GM12873 (cell line): ENCODE measurements at regions not wholly inside any gene's neighbourhood (a gene's known extent, or its start where the extent isn't known, plus 50 kb on each side); places are given as distances from the start of the nearest gene placed in this dataset.

Experiments used
- TF ChIP-seq, protein P1 (sequence below): IDR thresholded peaks from 2 replicates; pipeline ENCODE4 v1.5.1; 2012; ENCODE audit warnings: low read depth, mild to moderate bottlenecking, moderate library complexity, low read length, control low read depth; ENCODE audit not compliant: insufficient read depth; ENCODE audit errors: missing control alignments

DNA sequence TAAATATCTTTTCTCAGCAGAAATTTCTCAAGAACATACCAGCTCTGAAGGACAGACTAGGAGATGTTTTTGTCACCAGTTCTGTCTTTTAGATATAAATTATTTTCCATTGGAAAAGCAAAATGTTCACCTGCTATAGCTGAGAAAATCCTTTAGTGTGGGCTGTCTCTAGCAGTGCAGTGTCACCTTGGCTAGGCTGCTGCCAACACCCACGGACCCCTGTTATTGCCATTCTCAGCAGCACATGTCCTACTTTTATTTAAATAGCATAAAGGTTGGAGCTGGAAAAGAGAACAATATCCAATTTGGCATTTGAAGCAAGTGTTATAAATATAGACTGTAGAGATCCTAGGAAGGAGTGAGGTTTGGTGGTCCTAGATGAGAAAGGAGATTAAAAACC, 156.4 kb downstream of the TPH2 start:
- TF ChIP-seq, protein P1, sequence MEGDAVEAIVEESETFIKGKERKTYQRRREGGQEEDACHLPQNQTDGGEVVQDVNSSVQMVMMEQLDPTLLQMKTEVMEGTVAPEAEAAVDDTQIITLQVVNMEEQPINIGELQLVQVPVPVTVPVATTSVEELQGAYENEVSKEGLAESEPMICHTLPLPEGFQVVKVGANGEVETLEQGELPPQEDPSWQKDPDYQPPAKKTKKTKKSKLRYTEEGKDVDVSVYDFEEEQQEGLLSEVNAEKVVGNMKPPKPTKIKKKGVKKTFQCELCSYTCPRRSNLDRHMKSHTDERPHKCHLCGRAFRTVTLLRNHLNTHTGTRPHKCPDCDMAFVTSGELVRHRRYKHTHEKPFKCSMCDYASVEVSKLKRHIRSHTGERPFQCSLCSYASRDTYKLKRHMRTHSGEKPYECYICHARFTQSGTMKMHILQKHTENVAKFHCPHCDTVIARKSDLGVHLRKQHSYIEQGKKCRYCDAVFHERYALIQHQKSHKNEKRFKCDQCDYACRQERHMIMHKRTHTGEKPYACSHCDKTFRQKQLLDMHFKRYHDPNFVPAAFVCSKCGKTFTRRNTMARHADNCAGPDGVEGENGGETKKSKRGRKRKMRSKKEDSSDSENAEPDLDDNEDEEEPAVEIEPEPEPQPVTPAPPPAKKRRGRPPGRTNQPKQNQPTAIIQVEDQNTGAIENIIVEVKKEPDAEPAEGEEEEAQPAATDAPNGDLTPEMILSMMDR, result no peak

DNA sequence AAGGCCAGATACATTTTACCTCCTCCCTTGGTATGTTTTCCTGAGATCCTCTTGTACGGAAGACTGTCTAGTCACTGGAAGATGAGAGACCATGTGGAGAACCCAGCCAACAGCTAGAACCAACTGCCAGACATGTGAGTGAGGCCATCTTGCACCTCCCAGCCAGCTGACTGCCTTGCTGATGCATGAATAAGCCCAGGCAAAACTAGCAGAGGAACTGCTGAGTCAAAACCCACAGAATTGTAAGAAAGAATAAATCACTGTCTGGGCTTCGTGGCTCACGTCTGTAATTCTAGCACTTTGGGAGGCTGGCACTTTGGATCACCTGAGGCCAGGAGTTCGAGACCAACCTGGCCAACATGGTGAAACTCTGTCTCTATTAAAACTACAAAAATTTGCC, 160.0 kb downstream of the TPH2 start:
- TF ChIP-seq, protein P1, result no peak

DNA sequence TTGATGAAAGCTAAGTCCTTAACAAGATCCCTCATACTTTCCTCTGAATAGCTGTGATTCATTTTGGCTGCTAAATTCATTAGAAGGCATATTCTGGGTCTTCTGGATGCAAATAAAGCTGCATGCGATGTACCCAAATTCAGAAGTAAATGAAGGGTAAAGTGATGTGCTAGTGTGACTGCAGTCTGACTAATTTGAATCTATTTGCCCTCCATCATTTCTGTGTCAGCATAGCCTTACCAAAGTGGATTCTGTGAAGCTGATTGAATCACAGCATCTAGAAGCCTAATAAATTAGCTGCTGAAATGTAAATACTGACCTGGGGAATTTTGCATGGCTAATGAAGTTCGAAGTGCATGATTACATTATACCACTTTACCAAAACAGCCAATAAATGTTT, 162.2 kb downstream of the TPH2 start:
- TF ChIP-seq, protein P1, result no peak

DNA sequence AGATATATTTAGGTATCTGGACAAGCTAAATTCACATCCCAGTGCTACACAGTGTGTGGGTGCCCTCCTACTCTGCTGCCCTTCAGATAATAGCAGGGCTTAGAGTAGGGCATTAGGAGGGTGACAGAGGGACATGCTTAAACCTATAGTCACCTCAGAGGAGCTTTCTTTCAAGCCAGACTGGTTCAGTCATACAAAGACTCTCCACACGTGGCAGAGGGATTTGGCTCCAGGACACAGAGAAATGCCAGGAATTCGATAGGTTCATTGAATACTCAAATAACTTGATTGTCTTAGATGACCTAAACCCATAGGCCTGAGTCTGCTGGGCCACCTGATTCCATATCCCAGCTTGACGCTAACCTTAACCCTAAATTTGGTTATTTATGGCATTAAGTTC, 163.5 kb downstream of the TPH2 start:
- TF ChIP-seq, protein P1, result no peak

DNA sequence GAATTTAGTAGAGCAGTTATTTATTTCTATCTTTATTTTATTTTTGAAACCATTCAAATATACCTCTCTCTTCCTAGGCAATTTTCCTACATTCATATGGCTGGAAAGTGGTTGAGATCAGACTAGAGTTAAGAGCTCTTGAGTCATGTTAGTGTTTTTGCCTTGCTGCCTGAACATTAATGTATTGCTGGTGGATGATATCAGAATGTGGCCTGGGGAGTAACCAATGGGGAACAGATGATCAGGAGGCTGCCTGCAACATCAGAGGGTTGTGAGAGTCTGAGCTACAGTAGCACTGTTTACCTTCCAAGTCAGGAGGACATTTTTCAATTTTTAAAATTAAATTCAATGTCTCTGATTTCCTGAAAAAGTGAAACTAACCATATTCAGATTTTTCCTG, 166.3 kb upstream of the TRHDE start:
- TF ChIP-seq, protein P1, result no peak

DNA sequence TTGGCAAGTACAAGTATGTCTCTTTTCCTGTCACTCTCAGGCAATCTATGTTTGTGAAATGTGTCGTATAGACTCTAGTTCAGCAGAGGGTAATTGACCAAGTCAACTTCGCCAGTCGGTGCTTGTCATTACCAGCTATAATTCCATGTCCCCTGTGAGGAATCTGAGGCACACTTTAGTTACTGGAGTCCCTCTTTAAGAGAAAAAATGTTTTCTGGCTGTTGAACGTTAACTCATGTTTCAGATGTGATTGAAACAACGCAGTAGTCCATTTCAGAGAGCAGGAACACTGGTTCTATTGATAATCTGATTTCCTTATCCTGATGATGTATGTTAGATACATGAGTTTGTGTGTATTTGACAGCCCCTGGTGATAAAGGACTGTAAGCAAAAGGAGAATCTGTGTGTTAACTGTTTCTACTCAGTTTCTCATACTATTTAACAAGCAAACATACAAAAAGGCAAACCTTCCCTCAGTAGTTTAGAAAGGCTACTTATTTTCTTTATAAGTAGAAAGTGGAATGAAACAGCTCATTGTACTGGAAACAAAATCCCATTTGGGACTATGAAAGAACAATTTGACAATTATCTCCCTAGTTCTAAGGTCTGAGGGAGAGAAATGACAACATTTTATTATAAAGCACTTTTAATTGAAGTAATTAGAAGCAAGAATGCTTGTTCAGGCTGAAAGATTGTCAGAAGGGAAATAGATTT, 161.1 kb upstream of the TRHDE start:
- TF ChIP-seq, protein P1, result no peak

DNA sequence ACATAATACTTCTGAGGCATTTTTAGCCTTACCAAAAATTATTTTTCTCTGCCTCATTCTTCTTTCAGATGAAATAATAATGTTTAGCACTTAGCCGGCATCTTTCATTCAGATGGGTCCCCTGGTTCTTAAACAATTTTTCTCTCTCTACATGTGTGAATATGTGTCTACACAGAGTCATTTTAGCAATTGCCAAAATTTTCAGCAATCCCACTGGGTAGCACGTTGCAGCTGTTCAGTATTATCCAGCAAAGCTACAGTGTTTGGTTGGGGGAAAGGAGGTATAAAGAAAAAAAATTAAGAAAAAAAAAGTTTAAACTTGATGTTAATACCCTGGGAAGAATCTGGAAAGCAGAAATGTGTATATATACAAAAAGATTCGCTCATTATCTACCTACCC, 160.5 kb upstream of the TRHDE start:
- TF ChIP-seq, protein P1, result no peak
